GM23248 (cell line): ENCODE measurements at regions not wholly inside any gene's neighbourhood (a gene's known extent, or its start where the extent isn't known, plus 50 kb on each side); places are given as distances from the start of the nearest gene placed in this dataset.

Source experiments
- EZH2 ChIP-seq: fragments of 200-600 bp; sonication (generic); IDR thresholded peaks from 2 replicates; pipeline ENCODE4 v1.6.1; 2018; ENCODE audit warnings: antibody characterized with exemption, mild to moderate bottlenecking; ENCODE audit not compliant: insufficient read depth, poor library complexity, severe bottlenecking
- EZH2phosphoT487 ChIP-seq: fragments of 200-600 bp; sonication (generic); IDR thresholded peaks from 2 replicates; pipeline ENCODE4 v1.6.1; 2018; ENCODE audit warnings: antibody characterized with exemption, moderate library complexity, mild to moderate bottlenecking, low read depth; ENCODE audit not compliant: insufficient read depth

GRCh38 chr17:5873781-5874180 is 196.4 kb upstream of the WSCD1 start:
- no peak for TF ChIP-seq EZH2phosphoT487
- TF ChIP-seq EZH2 = no peak
